Stimulated activated CD8-positive, alpha-beta memory T cell treated with anti-CD3 and anti-CD28 coated beads, Interleukin-15, amount 100 ng/mL, for 1 hour (primary cell): ENCODE measurements at regions not wholly inside any gene's neighbourhood (a gene's known extent, or its start where the extent isn't known, plus 50 kb on each side); places are given as distances from the start of the nearest gene placed in this dataset.

Source experiments
- DNase-seq: peaks from one replicate; pipeline ENCODE4 v3.0.0-alpha.2; 2020; ENCODE audit warnings: low read depth

GRCh38 chr14:87524011-87524410 is 469.0 kb downstream of the GALC start:
- DNase-seq: no peak

DNA sequence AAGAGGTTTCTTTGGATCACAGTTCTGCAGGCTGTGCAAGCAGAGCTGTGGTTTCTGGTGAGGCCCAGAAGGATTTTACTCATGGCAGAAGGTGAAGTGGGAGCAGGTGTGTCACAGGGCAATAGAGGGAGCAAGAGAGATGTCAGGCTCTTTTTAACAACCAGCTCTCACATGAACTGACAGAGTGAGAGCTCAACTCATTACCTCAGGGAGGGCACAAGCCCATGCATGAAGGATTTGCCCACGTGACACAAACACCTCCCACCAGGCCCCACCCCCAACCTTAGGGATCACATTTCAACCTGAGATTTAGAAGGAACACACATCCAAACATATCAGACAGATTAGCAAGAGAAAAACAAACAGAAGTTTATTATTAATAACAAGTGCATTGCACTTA is 470.4 kb downstream of the GALC start:
- DNase-seq: no peak

- DNase-seq: no peak
Measured at GRCh38 chr14:87508333-87508732, 484.6 kb downstream of the GALC start.

GRCh38 chr14:87503711-87504110 is 489.3 kb downstream of the GALC start:
- DNase-seq: no peak

DNA sequence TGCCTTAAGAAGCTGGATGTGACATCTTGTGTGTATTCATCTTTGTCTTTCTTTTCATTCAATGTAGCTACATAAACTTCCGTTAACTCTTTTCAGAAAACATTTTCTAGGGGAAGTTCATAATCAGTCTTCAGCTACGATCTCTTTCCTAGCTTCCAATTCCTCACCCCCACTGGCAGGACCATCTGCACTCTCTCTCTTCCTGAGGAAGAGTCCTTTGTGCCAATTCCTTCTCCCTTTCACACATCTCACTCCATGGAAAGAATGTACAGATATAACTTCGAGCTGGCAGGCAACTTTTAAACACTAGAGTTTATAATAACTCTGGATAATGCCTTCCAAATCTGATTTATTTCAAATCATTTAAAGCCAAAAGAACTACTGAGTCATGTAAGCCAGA is 495.7 kb downstream of the GALC start:
- no peak for DNase-seq

DNA sequence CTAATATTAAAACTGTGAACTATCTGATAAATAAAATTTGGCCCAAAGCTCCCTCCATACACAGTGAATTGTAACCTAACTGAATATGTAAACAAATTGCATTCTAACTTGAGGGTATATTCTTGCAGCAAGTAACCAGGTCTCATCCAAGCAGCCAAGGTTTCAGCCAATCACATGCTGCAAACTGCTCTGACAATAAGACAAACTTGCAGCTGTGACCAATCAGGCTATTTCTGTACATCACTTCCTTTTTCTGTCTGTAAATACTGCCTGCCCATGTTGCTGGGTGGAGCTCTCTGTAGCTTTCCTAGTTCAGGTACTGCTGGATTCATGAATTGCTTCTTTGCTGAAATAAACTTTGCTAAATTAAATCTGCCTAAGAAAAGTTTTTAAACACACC is 499.0 kb downstream of the GALC start:
- DNase-seq: no peak

DNA sequence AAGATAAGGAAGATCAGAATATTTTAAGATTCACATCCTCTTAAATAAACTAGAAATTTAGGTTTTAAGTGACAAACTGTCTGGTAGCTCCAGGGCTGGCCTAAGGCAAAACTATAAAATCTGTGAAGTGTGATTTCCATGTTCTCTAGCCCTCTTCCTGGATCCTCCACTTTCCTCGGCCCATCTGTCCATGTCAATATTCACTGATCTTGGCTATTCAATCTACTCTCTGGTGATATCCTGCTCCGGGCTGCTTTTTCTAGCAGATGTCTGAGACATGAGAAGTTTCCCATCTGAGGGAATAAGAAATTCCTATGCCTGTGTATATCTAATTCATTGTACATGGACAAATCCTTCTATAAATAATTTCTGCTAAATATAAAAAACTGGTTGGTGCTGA is 500.4 kb downstream of the GALC start:
- DNase-seq: no peak

DNA sequence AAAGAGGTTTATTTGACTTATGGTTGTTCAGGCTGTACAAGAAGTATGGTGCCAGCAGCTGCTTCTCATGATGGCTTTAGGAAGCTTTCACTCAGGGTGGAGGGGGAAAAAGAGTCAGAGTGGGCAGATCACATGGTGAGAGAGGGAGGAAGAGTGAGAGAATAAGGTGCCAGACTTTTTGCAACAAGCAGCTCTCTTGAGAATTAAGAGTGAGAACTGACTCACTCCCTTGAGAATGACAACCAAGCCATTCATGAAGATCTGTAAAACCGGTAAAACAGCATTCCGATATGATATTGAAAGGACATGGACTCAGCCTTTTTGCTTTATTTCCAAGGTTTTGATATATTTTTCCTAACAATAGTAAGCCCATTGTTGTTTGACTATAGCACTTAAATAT is 501.2 kb downstream of the GALC start:
- no peak for DNase-seq

GRCh38 chr14:87489196-87489819 is 503.7 kb downstream of the GALC start:
- no peak for DNase-seq

DNA sequence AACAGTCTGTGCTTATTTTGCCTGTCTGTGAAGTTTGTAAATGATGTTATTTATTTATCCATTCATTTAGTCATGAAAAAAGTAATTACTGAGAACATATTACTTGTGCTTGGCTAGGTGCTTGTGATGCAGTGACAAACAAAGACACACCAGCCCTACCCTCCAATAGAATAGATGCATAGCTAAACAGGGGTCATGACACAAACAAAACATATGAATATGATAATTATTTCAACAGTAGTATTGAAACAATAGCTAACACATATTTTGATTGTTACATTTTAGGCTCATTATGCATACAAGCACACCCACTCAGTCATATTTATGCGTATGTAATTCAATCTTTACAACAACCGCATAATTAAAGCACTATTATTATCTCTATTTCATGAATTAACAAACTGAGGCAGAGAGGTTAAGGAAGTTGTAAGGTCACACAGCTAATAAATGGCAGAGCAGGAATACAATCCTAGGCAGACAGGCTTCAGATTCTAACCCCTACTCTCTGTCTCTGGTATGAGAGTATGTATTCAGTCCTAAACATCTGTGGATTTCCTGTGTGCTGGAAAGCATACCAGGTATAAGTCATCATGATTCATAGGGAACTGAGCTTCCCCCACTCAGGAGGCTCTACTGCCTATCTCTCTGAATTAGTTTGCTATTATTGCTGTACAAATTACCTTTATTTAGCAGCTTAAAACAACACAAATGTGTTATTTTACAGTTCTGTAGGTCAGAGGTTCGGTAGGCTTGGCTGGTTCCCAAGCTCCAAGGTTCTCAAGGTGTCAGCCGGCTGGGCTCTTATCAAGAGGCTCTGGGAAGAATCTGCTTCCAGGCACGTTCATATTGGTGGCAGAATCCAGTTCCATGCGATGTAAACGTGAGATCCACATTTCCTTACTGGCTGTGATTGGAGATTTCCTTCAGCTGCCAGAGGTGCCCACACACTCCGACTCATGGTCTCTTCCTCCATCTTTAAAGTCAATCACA is 509.4 kb downstream of the GALC start:
- no peak for DNase-seq

GRCh38 chr14:87468531-87468930 is 524.5 kb downstream of the GALC start:
- no peak for DNase-seq

GRCh38 chr14:87467578-87467977 is 525.4 kb downstream of the GALC start:
- DNase-seq: no peak

GRCh38 chr14:87465770-87466169 is 527.2 kb downstream of the GALC start:
- DNase-seq: no peak

GRCh38 chr14:87461704-87462103 is 531.3 kb downstream of the GALC start:
- DNase-seq: no peak

GRCh38 chr14:87457720-87458119 is 535.3 kb downstream of the GALC start:
- DNase-seq: no peak

DNA sequence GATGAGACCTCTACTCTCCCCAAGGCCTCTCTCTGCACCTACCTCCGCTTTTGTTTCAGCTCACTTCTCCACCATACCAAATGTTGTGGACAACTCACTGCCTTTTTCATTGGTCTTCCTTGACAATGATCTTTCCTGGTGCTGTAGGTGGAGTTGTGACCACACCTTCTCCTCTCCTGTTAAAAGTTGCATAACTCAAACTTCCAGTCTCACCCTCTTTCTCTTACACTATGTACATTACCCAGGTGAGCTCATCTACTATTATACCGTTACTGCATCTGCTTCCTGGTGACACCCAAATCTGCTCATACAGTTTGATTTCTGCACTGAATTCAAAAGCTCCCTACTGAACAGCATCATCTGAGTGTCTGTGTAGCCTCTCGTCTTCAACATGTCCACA is 542.8 kb downstream of the GALC start:
- no peak for DNase-seq

- no peak for DNase-seq
Measured at GRCh38 chr14:87449016-87449415, 544.0 kb downstream of the GALC start.

DNA sequence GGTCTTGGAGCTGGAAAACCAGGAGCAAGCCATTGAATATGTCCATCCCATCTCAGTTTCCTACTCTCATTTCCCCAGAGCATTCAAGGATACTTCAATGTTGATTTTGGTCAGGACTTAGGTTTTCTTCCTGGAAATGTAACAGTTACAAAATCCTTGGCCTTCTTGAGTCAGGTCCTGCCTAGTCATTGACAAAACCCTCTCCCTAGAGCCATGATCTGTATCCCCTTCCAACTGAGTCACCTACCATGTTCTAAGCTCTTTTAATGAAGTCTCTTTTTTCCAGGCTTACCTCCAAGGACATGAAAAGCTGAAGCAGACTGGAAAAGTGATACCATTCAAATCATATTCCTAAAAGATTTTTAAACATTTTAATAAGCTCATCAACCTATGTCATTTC is 549.2 kb downstream of the GALC start:
- DNase-seq: no peak

- DNase-seq: no peak
Measured at GRCh38 chr14:87443039-87443438, 549.9 kb downstream of the GALC start.

- no peak for DNase-seq
Measured at GRCh38 chr14:87437158-87437557, 555.8 kb downstream of the GALC start.

GRCh38 chr14:87434680-87435079 is 558.3 kb downstream of the GALC start:
- no peak for DNase-seq

- no peak for DNase-seq
Measured at GRCh38 chr14:87434011-87434410, 559.0 kb downstream of the GALC start.

DNA sequence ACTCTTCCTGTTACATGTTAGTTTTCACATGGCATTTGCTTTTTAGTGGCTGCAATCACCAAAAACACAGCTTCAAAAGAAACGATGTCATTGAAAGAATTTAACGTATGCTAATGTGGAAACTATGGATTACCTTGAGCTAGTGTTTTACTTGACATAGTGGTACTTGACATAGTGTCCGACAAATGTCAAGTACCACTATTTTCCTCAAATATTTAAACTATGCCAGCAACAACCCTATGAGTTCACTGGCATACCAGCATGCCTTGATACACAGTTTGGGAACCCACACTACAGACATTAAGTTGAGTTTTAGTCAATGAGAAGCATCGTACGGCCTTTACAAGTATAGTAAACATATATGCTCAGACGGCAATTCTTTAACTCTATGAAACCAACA is 560.3 kb downstream of the GALC start:
- DNase-seq: no peak

DNA sequence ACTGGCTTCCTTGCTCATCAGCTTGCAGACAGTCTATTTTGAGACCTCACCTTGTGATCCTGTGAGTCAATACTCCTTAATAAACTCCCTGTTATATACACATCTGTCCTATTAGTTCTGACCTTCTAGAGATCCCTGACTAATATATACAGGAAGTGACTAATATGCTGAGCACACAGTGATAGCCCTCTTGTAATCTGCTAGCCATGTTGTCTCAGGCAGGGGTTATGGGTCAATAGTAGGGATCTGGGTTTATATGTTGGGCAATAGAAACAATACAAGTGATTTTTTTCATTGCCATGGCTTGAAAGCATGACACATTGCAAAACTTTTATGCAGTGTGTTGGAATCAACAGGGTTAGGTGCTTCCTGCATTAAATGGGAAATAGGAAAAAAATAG is 562.2 kb downstream of the GALC start:
- DNase-seq: no peak
